Uterus (tissue), 2 donors: ENCODE measurements at regions not wholly inside any gene's neighbourhood (a gene's known extent, or its start where the extent isn't known, plus 50 kb on each side); places are given as distances from the start of the nearest gene placed in this dataset.

Experiments
- CTCF ChIP-seq, 4 experiments: fragments of 200-600 bp in 2 of 4; fragments of 450-650 bp in 2 of 4; sonication (generic) in 2 of 4; IDR thresholded peaks; one replicate each; pipeline ENCODE4 v1.5.1; 2016 to 2019; ENCODE audit warnings: antibody characterized with exemption in 4 of 4, mild to moderate bottlenecking in 2 of 4, moderate library complexity in 1 of 4
- POLR2A ChIP-seq, 2 donors: fragments of 450-650 bp; IDR thresholded peaks; one replicate each; pipeline ENCODE4 v1.6.1; 2016; ENCODE audit warnings: antibody characterized with exemption in 2 of 2, mild to moderate bottlenecking in 1 of 2, moderate library complexity in 1 of 2

GRCh38 chr2:57576983-57577382 is 469.6 kb upstream of the VRK2 start:
- TF ChIP-seq CTCF (IDR thresholded peaks at IDR 0.05): no peak
- no peak for TF ChIP-seq POLR2A (IDR thresholded peaks at IDR 0.05)
